Smooth muscle cell (in vitro differentiated cells): ENCODE measurements at regions not wholly inside any gene's neighbourhood (a gene's known extent, or its start where the extent isn't known, plus 50 kb on each side); places are given as distances from the start of the nearest gene placed in this dataset.

ENCODE experiments used
- DNase-seq: peaks from one replicate; lab custom pipeline; 2025; ENCODE audit not compliant: unreplicated experiment; lab: John Stamatoyannopoulos, UW
- H2AFZ ChIP-seq: fragments of 200-600 bp; sonication (generic); 2 replicates; pipeline ENCODE4 v1.6.0; 2016; ENCODE audit warnings: antibody characterized with exemption, low read depth, mild to moderate bottlenecking
- H3F3A ChIP-seq: fragments of 200-600 bp; sonication (generic); 2 replicates; pipeline ENCODE4 v1.6.0; 2017; ENCODE audit warnings: antibody characterized with exemption, low read depth
- H3K27ac ChIP-seq: fragments of 200-600 bp; sonication (generic); 2 replicates; pipeline ENCODE4 v1.5.1; 2016; ENCODE audit warnings: low read depth, mild to moderate bottlenecking
- H3K27me3 ChIP-seq: fragments of 200-600 bp; sonication (generic); 2 replicates; pipeline ENCODE4 v1.6.1; 2016; ENCODE audit warnings: low read depth, mild to moderate bottlenecking
- H3K36me3 ChIP-seq: fragments of 200-600 bp; sonication (generic); 2 replicates; pipeline ENCODE4 v1.5.1; 2016; ENCODE audit warnings: low read depth
- H3K4me1 ChIP-seq: fragments of 200-600 bp; sonication (generic); 2 replicates; pipeline ENCODE4 v1.5.1; 2016; ENCODE audit warnings: low read depth
- H3K4me2 ChIP-seq: fragments of 200-600 bp; sonication (generic); 2 replicates; pipeline ENCODE4 v1.6.0; 2016; ENCODE audit warnings: mild to moderate bottlenecking
- H3K4me3 ChIP-seq: fragments of 200-600 bp; sonication (generic); 2 replicates; pipeline ENCODE4 v1.5.1; 2016; ENCODE audit warnings: mild to moderate bottlenecking
- H3K79me2 ChIP-seq: fragments of 200-600 bp; sonication (generic); 2 replicates; pipeline ENCODE4 v1.6.0; 2016; ENCODE audit warnings: low read depth, mild to moderate bottlenecking
- H3K9ac ChIP-seq: fragments of 200-600 bp; sonication (generic); 2 replicates; pipeline ENCODE4 v1.6.0; 2016; ENCODE audit warnings: low read depth
- H3K9me3 ChIP-seq: fragments of 200-600 bp; sonication (generic); replicated peaks from 2 replicates; pipeline ENCODE4 v1.5.1; 2016; ENCODE audit warnings: low read depth
- H4K20me1 ChIP-seq: fragments of 200-600 bp; sonication (generic); 2 replicates; pipeline ENCODE4 v1.6.0; 2016; ENCODE audit warnings: low read depth
- CTCF ChIP-seq: fragments of 200-600 bp; sonication (generic); IDR thresholded peaks from 2 replicates; pipeline ENCODE4 v1.5.1; 2017; ENCODE audit warnings: borderline replicate concordance, mild to moderate bottlenecking, antibody characterized with exemption; ENCODE audit not compliant: insufficient read depth, poor library complexity, severe bottlenecking
- WGBS: methylation state at CpG from one replicate; pipeline ENCODE4 v1.1.7; 2016; ENCODE audit warnings: low lambda C conversion rate; 5-methylcytosine and 5-hydroxymethylcytosine counted together

DNA sequence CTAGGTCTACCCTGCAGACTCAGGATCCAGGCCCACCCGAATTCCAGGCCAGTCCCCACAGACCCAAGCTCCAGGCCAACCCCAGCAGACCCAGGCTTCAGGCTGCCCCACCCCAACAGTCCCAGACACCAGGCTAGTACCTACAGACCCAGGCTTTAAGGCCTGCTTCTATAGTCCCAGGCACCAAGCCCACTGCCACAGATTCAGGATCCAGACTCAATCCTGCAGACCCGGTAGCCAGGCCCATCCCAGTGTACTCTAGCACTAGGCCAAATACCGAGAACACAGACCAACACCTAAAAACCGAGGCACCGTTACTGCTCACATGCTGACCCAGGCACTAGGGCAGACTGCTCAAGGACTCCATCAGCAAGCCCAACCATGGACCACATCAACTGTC is 862.3 kb downstream of the UQCRFS1 start:
- Histone ChIP-seq H3K4me2 (no peak overlapping the region), H4K20me1 (no peaks in the 10 kb centered on the region), H3K9ac (no peak overlapping the region), H3K9me3 (no peaks in the 10 kb centered on the region), H3F3A (no peaks in the 10 kb centered on the region), H3K4me3 (no peak overlapping the region), H3K27me3 (no peaks in the 10 kb centered on the region), H3K36me3 (no peaks in the 10 kb centered on the region), H3K79me2 (no peaks in the 10 kb centered on the region), H3K4me1 (no peaks in the 10 kb centered on the region), H2AFZ (no peak overlapping the region), H3K27ac (no peak overlapping the region)
- WGBS: 74% methylated on average over 5 of the region's 5 CpGs
- TF ChIP-seq CTCF: no peak
- no peak for DNase-seq

GRCh38 chr19:28350037-28350436 is 862.9 kb downstream of the UQCRFS1 start:
- DNase-seq: no peak

GRCh38 chr19:28349604-28350003 is 863.3 kb downstream of the UQCRFS1 start:
- no peaks in the 10 kb centered on the region for H3F3A ChIP-seq
- no peak for DNase-seq
- H2AFZ ChIP-seq: no peak overlapping the region
- H3K9ac ChIP-seq: no peak overlapping the region
- H3K79me2 ChIP-seq: no peaks in the 10 kb centered on the region
- H4K20me1 ChIP-seq: no peaks in the 10 kb centered on the region
- no peaks in the 10 kb centered on the region for H3K27me3 ChIP-seq
- H3K4me3 ChIP-seq: no peak overlapping the region
- no peak for TF ChIP-seq CTCF
- no peak overlapping the region for H3K27ac ChIP-seq
- WGBS: 78% methylated on average over 2 of the region's 2 CpGs
- no peaks in the 10 kb centered on the region for H3K36me3 ChIP-seq
- no peaks in the 10 kb centered on the region for H3K4me1 ChIP-seq
- H3K4me2 ChIP-seq: no peak overlapping the region
- H3K9me3 ChIP-seq: no peaks in the 10 kb centered on the region

More at GRCh38 chr19:28350037-28350436, 862.9 kb downstream of the UQCRFS1 start:
- Histone ChIP-seq H3K9me3 (no peaks in the 10 kb centered on the region), H3K4me2 (no peak overlapping the region), H3F3A (no peaks in the 10 kb centered on the region), H3K4me1 (no peaks in the 10 kb centered on the region), H3K27me3 (no peaks in the 10 kb centered on the region), H3K36me3 (no peaks in the 10 kb centered on the region), H2AFZ (no peak overlapping the region), H3K9ac (no peak overlapping the region), H3K27ac (no peak overlapping the region), H3K4me3 (no peak overlapping the region), H3K79me2 (no peaks in the 10 kb centered on the region), H4K20me1 (no peaks in the 10 kb centered on the region)
- 88% methylated on average over 4 of the region's 4 CpGs for WGBS
- TF ChIP-seq CTCF: no peak

DNA sequence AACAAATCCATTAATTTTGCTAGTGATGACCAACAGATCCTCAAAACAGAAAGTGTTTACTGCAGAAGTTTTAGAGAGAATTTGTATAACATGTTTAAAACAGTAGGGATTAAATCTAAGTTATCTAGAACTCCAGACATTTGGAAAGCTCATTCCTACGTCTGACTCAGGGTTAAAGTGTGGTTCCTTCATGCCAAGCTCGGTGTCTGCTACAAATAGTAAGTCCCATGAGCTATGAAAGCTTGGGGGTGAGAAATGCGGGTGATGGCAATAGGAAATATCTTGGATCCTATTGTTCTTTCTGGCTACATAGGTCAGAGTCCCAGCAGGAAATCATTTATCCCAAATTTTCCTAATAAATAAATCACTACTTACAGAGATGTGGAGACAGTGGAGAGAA is 867.1 kb downstream of the UQCRFS1 start:
- TF ChIP-seq CTCF: no peak
- Histone ChIP-seq H3K27me3 (no peaks in the 10 kb centered on the region), H3F3A (no peaks in the 10 kb centered on the region), H3K9me3 (no peaks in the 10 kb centered on the region), H2AFZ (no peak overlapping the region), H3K4me2 (no peak overlapping the region), H3K27ac (no peak overlapping the region), H3K36me3 (no peaks in the 10 kb centered on the region), H4K20me1 (no peaks in the 10 kb centered on the region), H3K4me1 (no peaks in the 10 kb centered on the region), H3K79me2 (no peaks in the 10 kb centered on the region), H3K4me3 (no peak overlapping the region), H3K9ac (no peak overlapping the region)
- 54% methylated on average over 3 of the region's 3 CpGs for WGBS
- DNase-seq: no peak
